ENCODE measurements at regions not wholly inside any gene's neighbourhood (a gene's known extent, or its start where the extent isn't known, plus 50 kb on each side); places are given as distances from the start of the nearest gene placed in this dataset.

- H3K4me3 ChIP-seq = no peak overlapping the region
- no peaks in the 10 kb centered on the region for H3K4me1 ChIP-seq (ENCODE audit: control insufficient read depth, insufficient read depth, low read length)
- 89% methylated on average over 7 of the region's 7 CpGs for WGBS (ENCODE audit: insufficient coverage, insufficient replicate concordance, low lambda C conversion rate, missing lambda C conversion rate)
- no peaks in the 10 kb centered on the region for H4K20me1 ChIP-seq (ENCODE audit: control insufficient read depth, insufficient read depth)
- DNase-seq (ENCODE audit: low read depth, low spot score) (no peak), ATAC-seq (no peak), FAIRE-seq (no peak)
- ChIA-PET SMC1A (ENCODE audit: uncharacterized antibody, unreplicated experiment) (interaction anchor here (1.1 to 1.2 kb wide), 3 partner anchors 11 to 18 kb away, joined by 3 to 4 read pairs (median 3); no protein-coding TSS in a partner anchor), CTCF (interaction anchor here (1.5 to 2.2 kb wide), 3 partner anchors 18 to 235 kb away, joined by 4 to 8 read pairs (median 7); no protein-coding TSS in a partner anchor), POLR2A (interaction anchor here (1.3 kb wide), 1 partner anchor 14 kb away, joined by 3 read pairs; no protein-coding TSS in a partner anchor), RAD21 (ENCODE audit: unreplicated experiment) (no interaction called here)
- no peak overlapping the region for H3K9ac ChIP-seq (ENCODE audit: control insufficient read depth, insufficient read depth, low read length)
- H3K27ac ChIP-seq (ENCODE audit: control insufficient read depth, insufficient read depth) = no peak overlapping the region
- in situ Hi-C loops (cut with MboI) (no loop called here), intact Hi-C loops (cut with micrococcal nuclease; ENCODE audit: unreplicated experiment) (loop anchor here (5.0 kb wide), 1 partner anchor 233 kb away; no protein-coding TSS in a partner anchor)
- no peaks in the 10 kb centered on the region for H3K27me3 ChIP-seq (replicated peaks in 1 of 2; ENCODE audit: control insufficient read depth in 2 of 2, insufficient read depth in 2 of 2, low read length in 1 of 2)
- H3K36me3 ChIP-seq (ENCODE audit: control insufficient read depth in 2 of 2, insufficient read depth in 2 of 2, low read length in 1 of 2) = no peaks in the 10 kb centered on the region; a peak in 1 of 4 replicates
- H3K9me3 ChIP-seq (replicated peaks; ENCODE audit: control insufficient read depth, insufficient read depth, low read length) = no peaks in the 10 kb centered on the region
- no peaks in the 10 kb centered on the region for H3K79me2 ChIP-seq (ENCODE audit: control insufficient read depth, insufficient read depth, low read length)
- BruUV-seq (replicated peaks) = no TSS peak
- no peak overlapping the region for H3K4me2 ChIP-seq (ENCODE audit: control insufficient read depth, insufficient read depth)
- H2AFZ ChIP-seq (ENCODE audit: control insufficient read depth, low read depth, low read length) = no peak overlapping the region
- TF ChIP-seq MEF2A (IDR thresholded peaks at IDR 0.05; ENCODE audit: insufficient read depth, low read depth, low read length) (no peak), ZNF24 (IDR thresholded peaks at IDR 0.05) (no peak), HDGF (IDR thresholded peaks at IDR 0.05) (no peak), E4F1 (IDR thresholded peaks at IDR 0.05; ENCODE audit: borderline replicate concordance, partially characterized antibody) (no peak), POLR2A (IDR thresholded peaks at IDR 0.05; ENCODE audit: low read depth, low read length) (no peak), FOXK2 (IDR thresholded peaks at IDR 0.05) (no peak), ZNF592 (IDR thresholded peaks at IDR 0.05) (no peak), SMC3 (IDR thresholded peaks at IDR 0.05; ENCODE audit: borderline replicate concordance, low read length) (no peak), BCL3 (IDR thresholded peaks at IDR 0.05; ENCODE audit: borderline replicate concordance, insufficient read depth, low read depth, low read length, poor library complexity, severe bottlenecking) (no peak), BCL11A (IDR thresholded peaks at IDR 0.05; ENCODE audit: low read depth, low read length) (no peak), ZNF622 (IDR thresholded peaks at IDR 0.05) (no peak), MAX (IDR thresholded peaks at IDR 0.05; ENCODE audit: low read depth, low read length) (no peak), PML (IDR thresholded peaks at IDR 0.05; ENCODE audit: low read length) (no peak)
- TF ChIP-seq, protein P1, sequence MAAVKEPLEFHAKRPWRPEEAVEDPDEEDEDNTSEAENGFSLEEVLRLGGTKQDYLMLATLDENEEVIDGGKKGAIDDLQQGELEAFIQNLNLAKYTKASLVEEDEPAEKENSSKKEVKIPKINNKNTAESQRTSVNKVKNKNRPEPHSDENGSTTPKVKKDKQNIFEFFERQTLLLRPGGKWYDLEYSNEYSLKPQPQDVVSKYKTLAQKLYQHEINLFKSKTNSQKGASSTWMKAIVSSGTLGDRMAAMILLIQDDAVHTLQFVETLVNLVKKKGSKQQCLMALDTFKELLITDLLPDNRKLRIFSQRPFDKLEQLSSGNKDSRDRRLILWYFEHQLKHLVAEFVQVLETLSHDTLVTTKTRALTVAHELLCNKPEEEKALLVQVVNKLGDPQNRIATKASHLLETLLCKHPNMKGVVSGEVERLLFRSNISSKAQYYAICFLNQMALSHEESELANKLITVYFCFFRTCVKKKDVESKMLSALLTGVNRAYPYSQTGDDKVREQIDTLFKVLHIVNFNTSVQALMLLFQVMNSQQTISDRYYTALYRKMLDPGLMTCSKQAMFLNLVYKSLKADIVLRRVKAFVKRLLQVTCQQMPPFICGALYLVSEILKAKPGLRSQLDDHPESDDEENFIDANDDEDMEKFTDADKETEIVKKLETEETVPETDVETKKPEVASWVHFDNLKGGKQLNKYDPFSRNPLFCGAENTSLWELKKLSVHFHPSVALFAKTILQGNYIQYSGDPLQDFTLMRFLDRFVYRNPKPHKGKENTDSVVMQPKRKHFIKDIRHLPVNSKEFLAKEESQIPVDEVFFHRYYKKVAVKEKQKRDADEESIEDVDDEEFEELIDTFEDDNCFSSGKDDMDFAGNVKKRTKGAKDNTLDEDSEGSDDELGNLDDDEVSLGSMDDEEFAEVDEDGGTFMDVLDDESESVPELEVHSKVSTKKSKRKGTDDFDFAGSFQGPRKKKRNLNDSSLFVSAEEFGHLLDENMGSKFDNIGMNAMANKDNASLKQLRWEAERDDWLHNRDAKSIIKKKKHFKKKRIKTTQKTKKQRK (IDR thresholded peaks at IDR 0.05; ENCODE audit: low read depth, low read length) = no peak
These were observed 85.3 kb upstream of the TIAM2 start for GRCh38 chr6:154909821-154910220.

Measured in GM12878 (cell line).